IMR-90 (cell line): ENCODE measurements at regions not wholly inside any gene's neighbourhood (a gene's known extent, or its start where the extent isn't known, plus 50 kb on each side); places are given as distances from the start of the nearest gene placed in this dataset.

Experiments
- ATAC-seq: fragments of 200-7000 bp; cut with Tn5 transposase; 2 replicates; pipeline ENCODE4 v1.9.1; 2020; ENCODE audit warnings: low read depth, mild to moderate bottlenecking, moderate library complexity
- BruUV-seq: library from RNA; stranded (reverse); fragments of 400-500 nt; replicated peaks from 2 replicates; lab custom pipeline; 2021; lab: Mats Ljungman, UMichigan
- CTCF ChIA-PET: fragments of 300-600 bp; formaldehyde crosslinking; extraction: SDS; loops from one replicate; lab custom pipeline; 2021; ENCODE audit warnings: antibody characterized with exemption; lab: Yijun Ruan, JAX
- POLR2A ChIA-PET: fragments of 300-600 bp; sonication (Branson Sonifier 250); formaldehyde crosslinking; loops from one replicate; lab custom pipeline; 2022; ENCODE audit warnings: antibody characterized with exemption; ENCODE audit not compliant: unreplicated experiment; lab: Charles Lee
- DNase-seq: peaks from one replicate; pipeline ENCODE4 v3.0.0; 2013
- H2AFZ ChIP-seq: replicated peaks from 2 replicates; pipeline ENCODE3; 2013; ENCODE audit warnings: low read length, mild to moderate bottlenecking; ENCODE audit not compliant: poor library complexity
- H2AK5ac ChIP-seq: 2 replicates; pipeline ENCODE4 v1.6.1; 2013; ENCODE audit warnings: low read depth, low read length, inconsistent platforms
- H2AK9ac ChIP-seq: replicated peaks from 2 replicates; pipeline ENCODE3; 2013; ENCODE audit warnings: mild to moderate bottlenecking, low read depth, low read length, moderate library complexity; ENCODE audit not compliant: poor library complexity
- H2BK120ac ChIP-seq: 2 replicates; pipeline ENCODE4 v1.6.1; 2013; ENCODE audit warnings: low read depth, low read length, inconsistent platforms
- H2BK15ac ChIP-seq: 3 replicates; pipeline ENCODE4 v1.6.1; 2013; ENCODE audit warnings: low read depth, low read length, inconsistent platforms
- H2BK20ac ChIP-seq: 2 replicates; pipeline ENCODE4 v1.6.1; 2013; ENCODE audit warnings: low read depth, mild to moderate bottlenecking, inconsistent platforms, low read length, moderate library complexity
- H2BK5ac ChIP-seq: 2 replicates; pipeline ENCODE4 v1.6.1; 2013; ENCODE audit warnings: mild to moderate bottlenecking, low read depth, low read length, inconsistent platforms; ENCODE audit not compliant: poor library complexity, severe bottlenecking
- H3K14ac ChIP-seq: replicated peaks from 2 replicates; pipeline ENCODE4 v1.6.1; 2013; ENCODE audit warnings: low read depth, low read length, inconsistent platforms
- H3K18ac ChIP-seq: 2 replicates; pipeline ENCODE4 v1.6.1; 2013; ENCODE audit warnings: low read depth, low read length, control low read depth
- H3K23ac ChIP-seq: 2 replicates; pipeline ENCODE4 v1.6.1; 2013; ENCODE audit warnings: low read depth, low read length, inconsistent platforms
- H3K27ac ChIP-seq: 2 replicates; pipeline ENCODE4 v1.5.1; 2013; ENCODE audit warnings: mild to moderate bottlenecking, control low read depth, low read length; ENCODE audit not compliant: insufficient read depth
- H3K27me3 ChIP-seq: 2 replicates; pipeline ENCODE4 v1.6.1; 2013; ENCODE audit warnings: low read length; ENCODE audit not compliant: control insufficient read depth, insufficient read depth
- H3K36me3 ChIP-seq: 2 replicates; pipeline ENCODE4 v1.6.1; 2013; ENCODE audit warnings: low read length, mixed read lengths; ENCODE audit not compliant: control insufficient read depth, insufficient read depth
- H3K4ac ChIP-seq: 2 replicates; pipeline ENCODE4 v1.6.1; 2013; ENCODE audit warnings: low read depth, low read length, inconsistent platforms
- H3K4me1 ChIP-seq: 2 replicates; pipeline ENCODE4 v1.6.1; 2013; ENCODE audit warnings: low read length, mixed read lengths; ENCODE audit not compliant: control insufficient read depth, insufficient read depth
- H3K4me2 ChIP-seq: 2 replicates; pipeline ENCODE4 v1.6.1; 2013; ENCODE audit warnings: low read depth, mild to moderate bottlenecking, control low read depth, low read length, moderate library complexity
- H3K4me3 ChIP-seq: 2 replicates; pipeline ENCODE4 v1.5.1; 2013; ENCODE audit warnings: low read depth, mild to moderate bottlenecking, control low read depth, low read length, moderate library complexity; ENCODE audit not compliant: insufficient read depth
- H3K56ac ChIP-seq: 2 replicates; pipeline ENCODE4 v1.6.1; 2013; ENCODE audit warnings: low read length, inconsistent platforms; ENCODE audit not compliant: insufficient read depth; ENCODE audit errors: extremely low read depth
- H3K79me1 ChIP-seq, 2 experiments: 2 replicates each; pipeline ENCODE4 v1.6.1; 2013; ENCODE audit warnings: low read length in 2 of 2, inconsistent platforms in 1 of 2, low read depth in 1 of 2
- H3K9ac ChIP-seq: 2 replicates; pipeline ENCODE4 v1.6.1; 2013; ENCODE audit warnings: low read depth, low read length, control low read depth
- H3K9me1 ChIP-seq: 2 replicates; pipeline ENCODE4 v1.6.1; 2013; ENCODE audit warnings: low read length, inconsistent platforms; ENCODE audit not compliant: insufficient read depth
- H3K9me3 ChIP-seq: 2 replicates; pipeline ENCODE4 v1.6.1; 2013; ENCODE audit warnings: low read length; ENCODE audit not compliant: control insufficient read depth, insufficient read depth
- H4K20me1 ChIP-seq: 2 replicates; pipeline ENCODE4 v1.6.1; 2013; ENCODE audit warnings: low read length, inconsistent platforms; ENCODE audit not compliant: insufficient read depth
- H4K5ac ChIP-seq: 2 replicates; pipeline ENCODE4 v1.6.1; 2013; ENCODE audit warnings: mild to moderate bottlenecking, low read depth, low read length, control low read depth
- H4K8ac ChIP-seq, 2 experiments: 2 replicates each; pipeline ENCODE4 v1.6.1; 2013; ENCODE audit warnings: low read depth in 2 of 2, low read length in 2 of 2, control low read depth in 1 of 2, inconsistent platforms in 1 of 2
- H4K91ac ChIP-seq: 2 replicates; pipeline ENCODE4 v1.6.1; 2013; ENCODE audit warnings: low read depth, low read length, inconsistent platforms; ENCODE audit not compliant: insufficient read depth
- BHLHE40 ChIP-seq: fragments of 150-350 bp; IDR thresholded peaks from 2 replicates; pipeline ENCODE4 v1.6.1; 2016; ENCODE audit warnings: mild to moderate bottlenecking, low read depth, low read length
- CEBPB ChIP-seq: IDR thresholded peaks from 2 replicates; pipeline ENCODE4 v1.6.1; 2012; ENCODE audit warnings: low read depth, low read length, improper control_type of control experiment
- MAFK ChIP-seq: IDR thresholded peaks from 2 replicates; pipeline ENCODE4 v1.6.1; 2012; ENCODE audit warnings: low read depth, low read length, improper control_type of control experiment
- POLR2A ChIP-seq: IDR thresholded peaks from 2 replicates; pipeline ENCODE4 v1.6.1; 2012; ENCODE audit warnings: mild to moderate bottlenecking, low read depth, low read length
- RCOR1 ChIP-seq: IDR thresholded peaks from 2 replicates; pipeline ENCODE4 v1.6.1; 2012; ENCODE audit warnings: mild to moderate bottlenecking, low read length, improper control_type of control experiment; ENCODE audit not compliant: insufficient replicate concordance
- WGBS, 2 experiments: methylation state at CpG; one replicate each; pipeline versions ENCODE4 v1.1.5 to v1.1.7; 2013; ENCODE audit warnings: missing lambda C conversion rate in 2 of 2; ENCODE audit not compliant: insufficient read length in 1 of 2; ENCODE audit errors: extremely low coverage in 2 of 2; 5-methylcytosine and 5-hydroxymethylcytosine counted together
- dilution Hi-C: fragments of 300-500 bp; cut with HindIII; formaldehyde crosslinking; loops from one replicate; pipeline ENCODE4 v1.14.3; 2018; ENCODE audit warnings: low sequenced_read_pairs; ENCODE audit not compliant: unreplicated experiment
- in situ Hi-C: fragments of 300-500 bp; cut with MboI; formaldehyde crosslinking; loops from 3 replicates; pipeline ENCODE4 v1.14.3; 2019; ENCODE audit warnings: low sequenced_read_pairs, inconsistent platforms, mixed read lengths
- intact Hi-C: fragments of 100-400 bp; cut with micrococcal nuclease; formaldehyde crosslinking; loops from 2 replicates; pipeline ENCODE4 v1.10.0; 2022

GRCh38 chrX:96224279-96224678 is 460.4 kb upstream of the DIAPH2 start:
- no peak overlapping the region for H4K8ac ChIP-seq
- no peak overlapping the region for H3K9ac ChIP-seq
- no peak overlapping the region for H3K27ac ChIP-seq
- no peaks in the 10 kb centered on the region for H3K9me3 ChIP-seq
- no peak overlapping the region for H2AFZ ChIP-seq
- no peaks in the 10 kb centered on the region for H4K20me1 ChIP-seq
- H3K18ac ChIP-seq: no peak overlapping the region
- intact Hi-C loops: no loop called here
- ChIA-PET POLR2A (no interaction called here), CTCF (no interaction called here)
- no peak overlapping the region for H2AK9ac ChIP-seq
- H3K4me2 ChIP-seq: no peak overlapping the region
- in situ Hi-C loops: no loop called here
- no peak overlapping the region for H3K4me3 ChIP-seq
- no peak for TF ChIP-seq RCOR1
- TF ChIP-seq CEBPB: no peak
- TF ChIP-seq POLR2A: no peak
- no peak for TF ChIP-seq MAFK
- TF ChIP-seq BHLHE40: no peak
- no peak for DNase-seq
- ATAC-seq: no peak
- H4K91ac ChIP-seq: no peak overlapping the region
- no peak overlapping the region for H3K56ac ChIP-seq
- no CpG with 5 or more reads among the region's 3 CpGs for WGBS, 2 experiments
- H4K5ac ChIP-seq: no peak overlapping the region
- no peak overlapping the region for H2BK20ac ChIP-seq
- no peaks in the 10 kb centered on the region for H3K4me1 ChIP-seq
- no peak overlapping the region for H2BK5ac ChIP-seq
- H3K36me3 ChIP-seq: no peaks in the 10 kb centered on the region
- H3K27me3 ChIP-seq: no peaks in the 10 kb centered on the region; the same call in 1 of the 2 replicates
- BruUV-seq: no TSS peak
- no peak overlapping the region for H2AK5ac ChIP-seq
- no peak overlapping the region for H2BK120ac ChIP-seq
- H3K9me1 ChIP-seq: no peaks in the 10 kb centered on the region
- no peak overlapping the region for H3K23ac ChIP-seq
- H2BK15ac ChIP-seq: no peak overlapping the region
- no peaks in the 10 kb centered on the region for H3K79me1 ChIP-seq
- no peak overlapping the region for H3K14ac ChIP-seq
- dilution Hi-C loops: no loop called here
- H3K4ac ChIP-seq: no peak overlapping the region
